WTC11 (cell line): ENCODE measurements at regions not wholly inside any gene's neighbourhood (a gene's known extent, or its start where the extent isn't known, plus 50 kb on each side); places are given as distances from the start of the nearest gene placed in this dataset.

Experiments used
- ATAC-seq: fragments of 200-7000 bp; cut with Tn5 transposase; 2 replicates; pipeline ENCODE4 v1.10.0; 2021; ENCODE audit warnings: mild to moderate bottlenecking, moderate library complexity
- CTCF ChIA-PET: fragments of 300-600 bp; sonication (Branson Sonifier 250); formaldehyde crosslinking; loops from one replicate; lab custom pipeline; 2021; ENCODE audit warnings: antibody characterized with exemption; lab: Charles Lee
- POLR2A ChIA-PET: fragments of 350-600 bp; sonication (Branson Sonifier 250); formaldehyde crosslinking; loops from one replicate; lab custom pipeline; 2021; ENCODE audit warnings: antibody characterized with exemption; lab: Charles Lee
- DNase-seq: peaks from one replicate; pipeline ENCODE4 v3.0.0; 2021; ENCODE audit warnings: low spot score
- H3K27ac Mint-ChIP-seq: 2 replicates; pipeline ENCODE4 v1.8.0; 2021; ENCODE audit warnings: mixed read lengths
- H3K27me3 Mint-ChIP-seq: 2 replicates; pipeline ENCODE4 v1.8.0; 2021; ENCODE audit warnings: low read depth, mild to moderate bottlenecking, moderate library complexity, mixed read lengths
- H3K36me3 Mint-ChIP-seq: 2 replicates; pipeline ENCODE4 v1.8.0; 2021; ENCODE audit warnings: mixed read lengths
- H3K4me1 Mint-ChIP-seq: 2 replicates; pipeline ENCODE4 v1.8.0; 2022; ENCODE audit warnings: mixed read lengths
- H3K4me3 Mint-ChIP-seq: 2 replicates; pipeline ENCODE4 v1.8.0; 2021; ENCODE audit warnings: mild to moderate bottlenecking, moderate library complexity, mixed read lengths
- H3K9me3 Mint-ChIP-seq: 2 replicates; pipeline ENCODE4 v1.8.0; 2021; ENCODE audit warnings: mixed read lengths
- AR ChIP-seq: fragments of 250-450 bp; sonication (Bioruptor Pico); IDR thresholded peaks from 2 replicates; pipeline ENCODE4 v1.9.0; 2021; ENCODE audit warnings: mild to moderate bottlenecking
- ATF1 ChIP-seq: sonication (generic); formaldehyde crosslinking; IDR thresholded peaks from 2 replicates; pipeline ENCODE4 v1.8.1; 2023; ENCODE audit warnings: mild to moderate bottlenecking, moderate library complexity, missing genetic modification reagents
- CDX4 ChIP-seq: fragments of 250-450 bp; sonication (Bioruptor Pico); IDR thresholded peaks from 2 replicates; pipeline ENCODE4 v1.9.0; 2021; ENCODE audit warnings: moderate library complexity, mild to moderate bottlenecking, inconsistent platforms, borderline replicate concordance
- CREM ChIP-seq: sonication (generic); formaldehyde crosslinking; IDR thresholded peaks from 2 replicates; pipeline ENCODE4 v1.8.1; 2022; ENCODE audit warnings: mild to moderate bottlenecking, missing genetic modification reagents, moderate library complexity
- CTCF ChIP-seq: fragments of 200-600 bp; IDR thresholded peaks from 2 replicates; pipeline ENCODE4 v1.8.0; 2022; ENCODE audit warnings: antibody characterized with exemption
- E2F4 ChIP-seq: sonication (generic); formaldehyde crosslinking; IDR thresholded peaks from 2 replicates; pipeline ENCODE4 v1.8.1; 2022; ENCODE audit warnings: low read depth, mild to moderate bottlenecking, moderate library complexity, missing genetic modification reagents, borderline replicate concordance
- ELF4 ChIP-seq: sonication (generic); formaldehyde crosslinking; IDR thresholded peaks from 2 replicates; pipeline ENCODE4 v1.8.1; 2022; ENCODE audit warnings: low read depth, mild to moderate bottlenecking, moderate library complexity, missing genetic modification reagents
- EMX1 ChIP-seq: fragments of 250-450 bp; sonication (Bioruptor Pico); IDR thresholded peaks from 2 replicates; pipeline ENCODE4 v1.8.0; 2021; ENCODE audit warnings: mild to moderate bottlenecking
- FOXJ3 ChIP-seq: sonication (generic); formaldehyde crosslinking; IDR thresholded peaks from 2 replicates; pipeline ENCODE4 v1.9.0; 2021; ENCODE audit warnings: missing genetic modification reagents, mild to moderate bottlenecking, borderline replicate concordance
- FOXP1 ChIP-seq: sonication (generic); formaldehyde crosslinking; IDR thresholded peaks from 2 replicates; pipeline ENCODE4 v1.8.0; 2022; ENCODE audit warnings: missing genetic modification reagents, mild to moderate bottlenecking, moderate library complexity, borderline replicate concordance
- HMGA2 ChIP-seq: fragments of 250-450 bp; sonication (Bioruptor Pico); IDR thresholded peaks from 2 replicates; pipeline ENCODE4 v1.4.0; 2021; ENCODE audit warnings: mild to moderate bottlenecking, moderate library complexity
- HMGXB4 ChIP-seq: sonication (generic); formaldehyde crosslinking; IDR thresholded peaks from 2 replicates; pipeline ENCODE4 v1.8.1; 2023; ENCODE audit warnings: mild to moderate bottlenecking, moderate library complexity, missing genetic modification reagents
- IRF2 ChIP-seq: sonication (generic); formaldehyde crosslinking; IDR thresholded peaks from 2 replicates; pipeline ENCODE4 v1.8.0; 2022; ENCODE audit warnings: low read depth, missing genetic modification reagents, borderline replicate concordance
- JUN ChIP-seq: sonication (generic); formaldehyde crosslinking; IDR thresholded peaks from 2 replicates; pipeline ENCODE4 v1.8.0; 2023; ENCODE audit warnings: mild to moderate bottlenecking, missing genetic modification reagents
- KAT7 ChIP-seq: sonication (generic); formaldehyde crosslinking; IDR thresholded peaks from 2 replicates; pipeline ENCODE4 v1.8.1; 2023; ENCODE audit warnings: missing genetic modification reagents, mild to moderate bottlenecking, borderline replicate concordance
- NFATC4 ChIP-seq: fragments of 250-450 bp; sonication (Bioruptor Pico); IDR thresholded peaks from 2 replicates; pipeline ENCODE4 v1.9.0; 2021; ENCODE audit warnings: mild to moderate bottlenecking
- NFE2L1 ChIP-seq: sonication (generic); formaldehyde crosslinking; IDR thresholded peaks from 2 replicates; pipeline ENCODE4 v1.8.1; 2023; ENCODE audit warnings: missing genetic modification reagents
- NFYB ChIP-seq: sonication (generic); formaldehyde crosslinking; conservative IDR thresholded peaks from 2 replicates; pipeline ENCODE4 v1.8.0; 2022; ENCODE audit warnings: low read depth, missing genetic modification reagents
- RORB ChIP-seq: fragments of 250-450 bp; sonication (Bioruptor Pico); IDR thresholded peaks from 2 replicates; pipeline ENCODE4 v1.9.0; 2021; ENCODE audit warnings: mild to moderate bottlenecking
- SOX15 ChIP-seq: fragments of 250-450 bp; sonication (Bioruptor Pico); IDR thresholded peaks from 2 replicates; pipeline ENCODE4 v1.9.0; 2021; ENCODE audit warnings: mild to moderate bottlenecking
- USF2 ChIP-seq: sonication (generic); formaldehyde crosslinking; IDR thresholded peaks from 2 replicates; pipeline ENCODE4 v1.8.1; 2023; ENCODE audit warnings: mild to moderate bottlenecking, missing genetic modification reagents, moderate library complexity
- ZNF219 ChIP-seq: sonication (generic); formaldehyde crosslinking; IDR thresholded peaks from 2 replicates; pipeline ENCODE4 v1.8.0; 2023; ENCODE audit warnings: missing genetic modification reagents, mild to moderate bottlenecking, borderline replicate concordance
- ZNF232 ChIP-seq: sonication (generic); formaldehyde crosslinking; IDR thresholded peaks from 2 replicates; pipeline ENCODE4 v1.8.0; 2022; ENCODE audit warnings: mild to moderate bottlenecking, missing genetic modification reagents
- ZNF317 ChIP-seq: sonication (generic); formaldehyde crosslinking; IDR thresholded peaks from 2 replicates; pipeline ENCODE4 v1.8.1; 2023; ENCODE audit warnings: low read depth, mild to moderate bottlenecking, moderate library complexity, missing genetic modification reagents, borderline replicate concordance
- ZNF416 ChIP-seq: fragments of 250-450 bp; sonication (Bioruptor Pico); IDR thresholded peaks from 2 replicates; pipeline ENCODE4 v1.9.0; 2021; ENCODE audit warnings: mild to moderate bottlenecking, inconsistent platforms
- ZSCAN18 ChIP-seq: fragments of 250-450 bp; sonication (Bioruptor Pico); IDR thresholded peaks from 2 replicates; pipeline ENCODE4 v2.1.2; 2022; ENCODE audit warnings: mild to moderate bottlenecking, moderate library complexity

- DNase-seq, result no peak
- Mint-ChIP-seq H3K36me3 (no peaks in the 10 kb centered on the region), H3K27me3 (no peaks in the 10 kb centered on the region), H3K4me1 (peaks cover 56% of the 10 kb centered on the region), H3K9me3 (no peaks in the 10 kb centered on the region), H3K4me3 (no peak overlapping the region), H3K27ac (no peak overlapping the region)
- POLR2A ChIA-PET, result no interaction called here
- no peak for ATAC-seq
- TF ChIP-seq NFYB (CRISPR knock-in tag) (no peak), ATF1 (CRISPR knock-in tag) (no peak), NFE2L1 (no peak), USF2 (CRISPR knock-in tag) (no peak), ZSCAN18 (CRISPR knock-in tag) (no peak), JUN (CRISPR knock-in tag) (no peak), FOXJ3 (CRISPR knock-in tag) (no peak), ZNF416 (CRISPR knock-in tag) (no peak), AR (CRISPR knock-in tag) (no peak), EMX1 (CRISPR knock-in tag) (no peak), RORB (no peak), HMGA2 (CRISPR knock-in tag) (no peak)
- CTCF ChIA-PET, result no interaction called here
Measured at GRCh38 chr12:86950444-86950843, 694.3 kb upstream of the MGAT4C start.

GRCh38 chr12:86950043-86950442, 693.9 kb upstream of the MGAT4C start:
- ATAC-seq (no peak), DNase-seq (no peak)
- POLR2A ChIA-PET, result no interaction called here
- no peak overlapping the region for H3K27ac Mint-ChIP-seq
- CTCF ChIA-PET, result no interaction called here
- no peaks in the 10 kb centered on the region for H3K27me3 Mint-ChIP-seq
- H3K9me3 Mint-ChIP-seq, result no peaks in the 10 kb centered on the region
- H3K4me1 Mint-ChIP-seq, result peaks cover 54% of the 10 kb centered on the region
- H3K36me3 Mint-ChIP-seq, result no peaks in the 10 kb centered on the region
- H3K4me3 Mint-ChIP-seq, result no peak overlapping the region
- no peak for TF ChIP-seq ZNF219
- no peak for TF ChIP-seq ELF4 (CRISPR knock-in tag)
- TF ChIP-seq NFATC4 (CRISPR knock-in tag), result no peak
- TF ChIP-seq ZSCAN18 (CRISPR knock-in tag), result no peak
- no peak for TF ChIP-seq E2F4
- TF ChIP-seq KAT7 (CRISPR knock-in tag), result no peak
- TF ChIP-seq CREM (CRISPR knock-in tag), result no peak
- TF ChIP-seq ZNF232 (CRISPR knock-in tag), result no peak
- no peak for TF ChIP-seq FOXP1 (CRISPR knock-in tag)
- TF ChIP-seq CTCF, result no peak
- TF ChIP-seq ZNF317 (CRISPR knock-in tag), result no peak
- no peak for TF ChIP-seq IRF2 (CRISPR knock-in tag)
- TF ChIP-seq SOX15 (CRISPR knock-in tag), result no peak
- TF ChIP-seq HMGXB4 (CRISPR knock-in tag), result no peak
- no peak for TF ChIP-seq CDX4 (CRISPR knock-in tag)
